ENCODE measurements at regions not wholly inside any gene's neighbourhood (a gene's known extent, or its start where the extent isn't known, plus 50 kb on each side); places are given as distances from the start of the nearest gene placed in this dataset.

DNA sequence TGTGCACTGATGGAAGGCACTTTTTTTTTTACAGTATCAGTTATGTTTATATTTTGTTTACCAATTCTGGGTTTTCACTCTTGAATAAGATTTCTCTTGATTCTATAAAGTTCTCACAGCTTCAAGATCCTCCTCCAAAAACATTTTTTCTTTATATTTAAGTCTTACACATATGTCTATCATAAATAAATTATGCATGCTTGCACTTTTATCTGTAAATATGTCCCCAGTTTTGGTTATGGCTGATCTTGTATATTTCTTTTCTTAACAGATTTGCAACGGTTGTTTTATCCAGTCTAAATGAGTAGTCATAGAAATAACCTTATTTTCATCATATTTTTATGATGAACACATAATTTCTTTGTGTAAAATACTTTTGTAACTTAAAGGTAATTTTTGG, 1456.5 kb downstream of the MRPL39 start:
- no peak overlapping the region for H3K27ac ChIP-seq
- intact Hi-C loops (cut with DNase I; ENCODE audit: low total_unique reads), result no loop called here
- TF ChIP-seq POLR2AphosphoS5 (IDR thresholded peaks at IDR 0.05) (no peak), POLR2A (IDR thresholded peaks at IDR 0.05) (no peak)
- TF ChIP-seq, protein P1, sequence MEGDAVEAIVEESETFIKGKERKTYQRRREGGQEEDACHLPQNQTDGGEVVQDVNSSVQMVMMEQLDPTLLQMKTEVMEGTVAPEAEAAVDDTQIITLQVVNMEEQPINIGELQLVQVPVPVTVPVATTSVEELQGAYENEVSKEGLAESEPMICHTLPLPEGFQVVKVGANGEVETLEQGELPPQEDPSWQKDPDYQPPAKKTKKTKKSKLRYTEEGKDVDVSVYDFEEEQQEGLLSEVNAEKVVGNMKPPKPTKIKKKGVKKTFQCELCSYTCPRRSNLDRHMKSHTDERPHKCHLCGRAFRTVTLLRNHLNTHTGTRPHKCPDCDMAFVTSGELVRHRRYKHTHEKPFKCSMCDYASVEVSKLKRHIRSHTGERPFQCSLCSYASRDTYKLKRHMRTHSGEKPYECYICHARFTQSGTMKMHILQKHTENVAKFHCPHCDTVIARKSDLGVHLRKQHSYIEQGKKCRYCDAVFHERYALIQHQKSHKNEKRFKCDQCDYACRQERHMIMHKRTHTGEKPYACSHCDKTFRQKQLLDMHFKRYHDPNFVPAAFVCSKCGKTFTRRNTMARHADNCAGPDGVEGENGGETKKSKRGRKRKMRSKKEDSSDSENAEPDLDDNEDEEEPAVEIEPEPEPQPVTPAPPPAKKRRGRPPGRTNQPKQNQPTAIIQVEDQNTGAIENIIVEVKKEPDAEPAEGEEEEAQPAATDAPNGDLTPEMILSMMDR (IDR thresholded peaks at IDR 0.05), result no peak
- H3K36me3 ChIP-seq, result no peaks in the 10 kb centered on the region
- no peaks in the 10 kb centered on the region for H3K27me3 ChIP-seq
- H3K9me3 ChIP-seq, result no peaks in the 10 kb centered on the region
- no peak for DNase-seq (ENCODE audit: low spot score in 2 of 2)
- no peak overlapping the region for H3K4me3 ChIP-seq
- H3K4me1 ChIP-seq, result no peaks in the 10 kb centered on the region

DNA sequence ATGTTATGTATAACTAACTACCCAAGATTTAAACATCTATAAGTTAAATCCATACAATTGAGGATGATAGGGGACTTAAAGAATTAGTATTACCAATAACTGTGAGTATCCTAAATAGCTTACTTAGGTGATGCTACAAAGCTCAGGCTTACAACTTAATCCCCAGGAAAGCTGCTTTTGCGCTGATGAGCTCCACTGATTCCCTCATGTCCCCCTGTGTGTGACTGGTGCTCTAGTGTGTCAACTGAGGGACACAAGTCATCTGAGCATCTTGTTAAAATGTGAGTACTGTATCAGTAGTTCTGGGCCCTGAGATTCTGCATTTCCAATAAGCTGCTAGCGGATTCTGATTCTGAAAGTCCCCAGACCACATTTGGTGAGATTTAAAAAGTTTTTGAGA, 1458.8 kb downstream of the MRPL39 start:
- no peaks in the 10 kb centered on the region for H3K27me3 ChIP-seq
- H3K4me3 ChIP-seq, result no peak overlapping the region
- H3K36me3 ChIP-seq, result no peaks in the 10 kb centered on the region
- DNase-seq (ENCODE audit: low spot score in 2 of 2), result no peak
- TF ChIP-seq, protein P1 (IDR thresholded peaks at IDR 0.05), result no peak
- no peak for TF ChIP-seq POLR2A (IDR thresholded peaks at IDR 0.05)
- no peak for TF ChIP-seq POLR2AphosphoS5 (IDR thresholded peaks at IDR 0.05)
- no peaks in the 10 kb centered on the region for H3K4me1 ChIP-seq
- H3K27ac ChIP-seq, result no peak overlapping the region
- H3K9me3 ChIP-seq, result no peaks in the 10 kb centered on the region
- intact Hi-C loops (cut with DNase I; ENCODE audit: low total_unique reads), result no loop called here

DNA sequence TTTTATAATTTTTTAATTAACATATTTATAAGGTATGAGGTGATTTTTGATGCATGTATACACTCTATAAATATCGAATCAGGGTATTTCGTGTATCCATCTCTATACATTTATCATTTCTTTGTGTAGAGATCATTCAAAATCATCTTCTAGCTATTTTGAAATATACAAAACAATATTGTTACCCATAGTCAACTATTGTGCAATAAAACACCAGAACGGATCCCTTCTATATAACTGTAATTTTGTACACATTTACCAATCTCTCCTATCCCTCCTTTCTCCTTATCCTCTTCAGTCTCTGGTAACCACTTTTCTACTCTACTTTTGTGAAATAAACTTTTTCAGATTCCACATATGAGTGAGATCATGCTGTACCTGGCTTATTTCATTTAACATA, 1459.6 kb downstream of the MRPL39 start:
- no peak for DNase-seq (ENCODE audit: low spot score in 2 of 2)
- Histone ChIP-seq H3K4me3 (no peak overlapping the region), H3K36me3 (no peaks in the 10 kb centered on the region), H3K27me3 (no peaks in the 10 kb centered on the region), H3K4me1 (no peaks in the 10 kb centered on the region), H3K9me3 (no peaks in the 10 kb centered on the region), H3K27ac (no peak overlapping the region)
- intact Hi-C loops (cut with DNase I; ENCODE audit: low total_unique reads), result no loop called here
- TF ChIP-seq, protein P1 (IDR thresholded peaks at IDR 0.05), result no peak

GRCh38 chr21:24131056-24131455, 1476.2 kb downstream of the MRPL39 start:
- DNase-seq (ENCODE audit: low spot score in 2 of 2), result no peak
- Histone ChIP-seq H3K27me3 (no peaks in the 10 kb centered on the region), H3K4me1 (no peaks in the 10 kb centered on the region), H3K27ac (no peak overlapping the region), H3K9me3 (no peaks in the 10 kb centered on the region), H3K4me3 (no peak overlapping the region), H3K36me3 (no peaks in the 10 kb centered on the region)
- no peak for TF ChIP-seq POLR2A (IDR thresholded peaks at IDR 0.05)
- TF ChIP-seq, protein P1 (IDR thresholded peaks at IDR 0.05), result no peak
- TF ChIP-seq POLR2AphosphoS5 (IDR thresholded peaks at IDR 0.05), result no peak
- intact Hi-C loops (cut with DNase I; ENCODE audit: low total_unique reads), result loop anchor here (10.0 kb wide), 1 partner anchor 1146 kb away; no protein-coding TSS in a partner anchor

GRCh38 chr21:24127651-24128050, 1479.6 kb downstream of the MRPL39 start:
- no peaks in the 10 kb centered on the region for H3K4me1 ChIP-seq
- intact Hi-C loops (cut with DNase I; ENCODE audit: low total_unique reads), result no loop called here
- DNase-seq (ENCODE audit: low spot score in 2 of 2), result no peak
- no peaks in the 10 kb centered on the region for H3K27me3 ChIP-seq
- H3K9me3 ChIP-seq, result no peaks in the 10 kb centered on the region
- TF ChIP-seq POLR2AphosphoS5 (IDR thresholded peaks at IDR 0.05) (no peak), POLR2A (IDR thresholded peaks at IDR 0.05) (no peak)
- TF ChIP-seq, protein P1 (IDR thresholded peaks at IDR 0.05), result no peak
- H3K27ac ChIP-seq, result no peak overlapping the region
- H3K36me3 ChIP-seq, result no peaks in the 10 kb centered on the region
- H3K4me3 ChIP-seq, result no peak overlapping the region
